KOPT-K1 (cell line): ENCODE measurements at regions not wholly inside any gene's neighbourhood (a gene's known extent, or its start where the extent isn't known, plus 50 kb on each side); places are given as distances from the start of the nearest gene placed in this dataset.
"Not testable (repeated sequence)": the region's sequence is repeated elsewhere in the genome, so short reads cannot be mapped to it uniquely, and the experiment has no call there.

ENCODE experiments used
- H3K27ac ChIP-seq: fragments of 200-600 bp; sonication (generic); 2 replicates; pipeline ENCODE4 v1.5.1; 2016; ENCODE audit warnings: antibody characterized with exemption, mild to moderate bottlenecking, low read depth, low read length; ENCODE audit not compliant: poor library complexity, severe bottlenecking
- H3K36me3 ChIP-seq: fragments of 200-600 bp; sonication (generic); 2 replicates; pipeline ENCODE4 v1.5.1; 2017; ENCODE audit warnings: antibody characterized with exemption, mild to moderate bottlenecking, low read length, moderate library complexity; ENCODE audit not compliant: insufficient read depth
- H3K9me3 ChIP-seq: fragments of 200-600 bp; sonication (generic); 2 replicates; pipeline ENCODE4 v1.5.1; 2017; ENCODE audit warnings: antibody characterized with exemption, low read length, mild to moderate bottlenecking; ENCODE audit not compliant: insufficient read depth, poor library complexity, severe bottlenecking

- H3K27ac ChIP-seq: no peak overlapping the region
- no peaks in the 10 kb centered on the region for H3K9me3 ChIP-seq
- H3K36me3 ChIP-seq: no peaks in the 10 kb centered on the region
Observed at GRCh38 chr12:115297445-115297844, 613.5 kb upstream of the TBX3 start.

GRCh38 chr12:115296613-115297198, 612.7 kb upstream of the TBX3 start:
- no peak overlapping the region for H3K27ac ChIP-seq
- H3K9me3 ChIP-seq: no peaks in the 10 kb centered on the region
- no peaks in the 10 kb centered on the region for H3K36me3 ChIP-seq

- Histone ChIP-seq H3K36me3 (no peaks in the 10 kb centered on the region), H3K27ac (no peak overlapping the region), H3K9me3 (no peaks in the 10 kb centered on the region)
Observed at GRCh38 chr12:115295886-115296285, 611.9 kb upstream of the TBX3 start.

DNA sequence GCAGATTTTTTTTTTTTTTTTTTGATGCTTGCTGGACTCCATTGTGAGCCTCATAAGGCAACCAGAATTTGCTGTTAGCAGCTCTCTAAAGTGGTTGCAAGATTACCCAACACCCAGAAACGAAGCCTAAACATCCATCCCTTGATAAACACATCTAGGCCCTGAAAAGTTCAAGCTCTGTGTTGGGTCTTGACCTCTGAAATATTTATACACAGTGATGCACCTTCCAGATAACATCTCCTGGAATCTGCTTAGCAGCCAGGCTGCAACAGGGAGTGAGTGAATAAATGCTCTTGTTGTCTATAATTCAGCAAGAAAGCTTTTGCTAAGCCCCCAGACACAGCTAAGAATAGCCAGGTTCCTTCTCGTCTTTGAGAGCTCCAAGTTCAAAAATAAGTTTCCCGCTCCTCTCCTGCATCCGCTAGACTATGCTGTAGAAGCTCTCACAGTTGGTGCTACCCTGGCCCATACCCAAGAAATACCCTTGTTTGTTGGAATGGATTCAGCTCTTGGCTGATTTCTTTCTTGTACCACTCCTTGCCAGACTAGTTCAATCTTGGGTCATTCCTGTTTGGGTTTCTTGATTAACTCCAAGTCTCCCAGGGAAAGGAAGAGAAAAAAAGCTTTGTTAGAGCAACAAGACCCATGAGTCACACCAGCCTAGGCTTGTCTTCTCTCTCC, 610.6 kb upstream of the TBX3 start:
- Histone ChIP-seq H3K9me3 (no peaks in the 10 kb centered on the region), H3K27ac (no peak overlapping the region), H3K36me3 (no peaks in the 10 kb centered on the region)

DNA sequence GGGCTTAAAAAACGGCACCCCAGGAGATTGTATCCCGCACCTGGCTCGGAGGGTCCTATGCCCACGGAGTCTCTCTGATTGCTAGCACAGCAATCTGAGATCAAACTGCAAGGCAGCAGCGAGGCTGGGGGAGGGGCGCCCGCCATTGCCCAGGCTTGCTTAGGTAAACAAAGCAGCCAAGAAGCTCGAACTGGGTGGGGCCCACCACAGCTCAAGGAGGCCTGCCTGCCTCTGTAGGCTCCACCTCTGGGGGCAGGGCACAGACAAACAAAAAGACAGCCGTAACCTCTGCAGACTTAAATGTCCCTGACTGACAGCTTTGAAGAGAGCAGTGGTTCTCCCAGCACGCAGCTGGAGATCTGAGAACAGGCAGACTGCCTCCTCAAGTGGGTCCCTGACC, 601.5 kb upstream of the TBX3 start:
- not testable (repeated sequence) for H3K36me3 ChIP-seq, H3K9me3 ChIP-seq, H3K27ac ChIP-seq

- no peaks in the 10 kb centered on the region for H3K36me3 ChIP-seq
- H3K9me3 ChIP-seq: no peaks in the 10 kb centered on the region
- no peak overlapping the region for H3K27ac ChIP-seq
Observed at GRCh38 chr12:115273456-115273855, 589.5 kb upstream of the TBX3 start.

DNA sequence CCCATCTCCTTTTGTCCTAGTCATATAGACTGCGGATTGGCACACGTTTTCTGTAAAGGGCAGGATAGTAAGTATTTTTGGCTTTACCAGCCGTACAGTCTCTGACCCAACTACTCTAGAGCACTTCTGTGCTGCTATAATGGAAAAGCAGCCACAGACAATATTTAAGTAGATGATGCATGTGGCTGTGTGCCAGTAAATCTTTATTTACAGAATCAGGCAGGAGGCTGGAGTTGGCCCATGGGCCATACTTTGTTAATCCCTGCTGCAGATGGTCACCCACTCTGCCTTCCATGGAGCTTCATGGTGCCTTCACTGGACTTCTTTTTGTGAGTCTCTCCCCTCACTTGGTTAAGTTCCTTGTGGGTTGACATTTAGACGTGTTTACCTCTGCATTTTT, 584.5 kb upstream of the TBX3 start:
- H3K27ac ChIP-seq: no peak overlapping the region
- no peaks in the 10 kb centered on the region for H3K36me3 ChIP-seq
- H3K9me3 ChIP-seq: no peaks in the 10 kb centered on the region

- H3K9me3 ChIP-seq: no peaks in the 10 kb centered on the region
- H3K36me3 ChIP-seq: no peaks in the 10 kb centered on the region
- H3K27ac ChIP-seq: no peak overlapping the region
Observed at GRCh38 chr12:115267891-115268290, 583.9 kb upstream of the TBX3 start.

GRCh38 chr12:115267464-115267863, 583.5 kb upstream of the TBX3 start:
- no peaks in the 10 kb centered on the region for H3K9me3 ChIP-seq
- H3K27ac ChIP-seq: no peak overlapping the region
- H3K36me3 ChIP-seq: no peaks in the 10 kb centered on the region

- Histone ChIP-seq H3K36me3 (no peaks in the 10 kb centered on the region), H3K27ac (no peak overlapping the region), H3K9me3 (no peaks in the 10 kb centered on the region)
Observed at GRCh38 chr12:115264605-115265004, 580.6 kb upstream of the TBX3 start.

GRCh38 chr12:115261691-115262398, 577.9 kb upstream of the TBX3 start:
- Histone ChIP-seq H3K27ac (no peak overlapping the region), H3K36me3 (no peaks in the 10 kb centered on the region), H3K9me3 (no peaks in the 10 kb centered on the region)

DNA sequence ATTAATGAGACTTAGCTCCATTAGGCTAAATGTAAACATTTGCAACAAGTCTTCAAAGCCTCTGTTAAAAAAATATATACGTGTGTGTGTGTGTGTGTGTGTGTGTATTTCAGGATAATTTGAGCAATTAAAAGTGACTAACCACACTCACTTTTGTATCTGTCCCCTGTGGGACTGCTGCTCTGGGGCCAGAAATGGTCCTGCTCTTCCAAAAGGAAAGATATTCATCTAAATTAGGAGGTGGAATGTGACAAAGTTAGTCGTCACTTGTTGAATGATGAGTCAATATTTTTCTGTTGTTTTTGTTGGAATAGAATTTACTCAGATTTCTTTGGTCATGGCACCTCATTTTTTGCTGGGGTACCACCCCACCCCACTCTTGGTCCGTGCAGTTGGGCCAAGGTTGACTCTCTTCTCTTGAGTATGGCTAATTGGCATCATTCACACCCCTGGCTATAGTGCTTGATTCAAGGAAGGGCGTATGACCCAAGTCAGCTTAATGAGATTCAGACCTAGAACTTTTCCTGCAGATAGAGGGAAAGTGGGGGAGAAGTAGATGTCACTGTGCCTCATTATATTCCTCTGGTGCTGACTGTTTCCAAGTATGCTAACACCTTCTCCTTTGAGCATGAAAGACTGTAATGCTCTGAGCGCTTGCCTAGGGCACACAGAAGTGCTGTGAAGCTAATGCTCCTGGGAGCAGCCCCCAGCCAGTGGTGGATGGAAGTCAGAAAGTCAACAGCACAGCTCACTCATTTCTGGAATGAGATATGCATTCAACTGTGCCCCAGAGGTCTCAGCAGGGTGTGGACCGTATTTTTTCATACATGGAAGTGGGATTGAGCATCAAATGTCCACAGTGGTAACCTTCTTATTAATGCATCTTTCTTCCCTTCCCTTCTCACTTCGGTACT, 577.0 kb upstream of the TBX3 start:
- H3K9me3 ChIP-seq: no peaks in the 10 kb centered on the region
- H3K27ac ChIP-seq: no peak overlapping the region
- H3K36me3 ChIP-seq: no peaks in the 10 kb centered on the region

GRCh38 chr12:115259968-115260747, 576.2 kb upstream of the TBX3 start:
- H3K9me3 ChIP-seq: no peaks in the 10 kb centered on the region
- no peaks in the 10 kb centered on the region for H3K36me3 ChIP-seq
- no peak overlapping the region for H3K27ac ChIP-seq

GRCh38 chr12:115257791-115258190, 573.8 kb upstream of the TBX3 start:
- no peaks in the 10 kb centered on the region for H3K9me3 ChIP-seq
- H3K36me3 ChIP-seq: no peaks in the 10 kb centered on the region
- H3K27ac ChIP-seq: no peak overlapping the region
